Activated CD8-positive, alpha-beta memory T cell treated with anti-CD3 and anti-CD28 coated beads for 36 hours (primary cell): ENCODE measurements at regions not wholly inside any gene's neighbourhood (a gene's known extent, or its start where the extent isn't known, plus 50 kb on each side); places are given as distances from the start of the nearest gene placed in this dataset.

Experiments
- CTCF ChIA-PET: fragments of 350-600 bp; sonication (Branson Sonifier 250); formaldehyde crosslinking; loops from one replicate; lab custom pipeline; 2021; ENCODE audit warnings: antibody characterized with exemption; lab: Charles Lee
- POLR2A ChIA-PET: fragments of 350-600 bp; sonication (Branson Sonifier 250); formaldehyde crosslinking; loops from one replicate; lab custom pipeline; 2021; ENCODE audit warnings: antibody characterized with exemption; lab: Charles Lee

DNA sequence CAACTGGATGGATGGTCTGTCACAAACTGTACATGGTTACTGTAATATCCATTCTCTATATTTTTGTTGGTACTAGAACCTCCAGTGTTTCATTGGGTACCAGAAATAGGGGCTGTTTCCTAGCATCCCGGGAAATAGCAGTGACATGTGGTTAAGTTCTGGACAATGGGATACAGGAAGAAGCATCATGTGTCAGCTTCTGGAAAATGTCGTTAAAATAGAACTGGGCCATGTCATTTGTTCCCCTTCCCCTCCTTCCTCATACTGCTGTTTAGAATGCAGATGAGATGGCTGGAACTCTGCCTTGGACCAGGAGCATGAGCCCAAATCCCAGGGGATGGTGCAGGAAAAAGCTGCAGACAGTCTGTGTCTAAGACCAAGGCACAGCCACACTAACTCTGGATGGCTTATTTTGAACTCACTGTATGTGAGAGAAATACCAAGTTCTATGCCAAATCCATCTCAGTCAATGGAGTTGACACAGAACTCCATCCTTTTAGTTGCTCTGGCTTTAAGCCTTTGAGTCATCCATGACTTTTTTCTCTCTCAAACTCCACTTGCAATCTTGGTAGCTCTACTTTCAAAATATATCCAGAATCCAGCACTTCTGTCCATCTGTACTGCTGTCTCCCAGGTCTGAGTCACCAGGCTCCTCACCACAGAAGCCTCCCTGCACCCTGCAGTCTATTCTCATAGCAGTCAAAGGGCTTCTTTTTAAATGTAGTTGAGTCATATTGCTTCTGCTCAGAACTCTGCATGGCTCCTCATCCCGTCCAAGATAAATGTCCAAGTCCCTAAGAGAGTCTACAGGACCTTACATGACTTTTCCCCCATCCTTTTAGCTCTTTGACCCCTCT is 184.2 kb downstream of the NSG2 start:
- ChIA-PET CTCF (no interaction called here), POLR2A (no interaction called here)

DNA sequence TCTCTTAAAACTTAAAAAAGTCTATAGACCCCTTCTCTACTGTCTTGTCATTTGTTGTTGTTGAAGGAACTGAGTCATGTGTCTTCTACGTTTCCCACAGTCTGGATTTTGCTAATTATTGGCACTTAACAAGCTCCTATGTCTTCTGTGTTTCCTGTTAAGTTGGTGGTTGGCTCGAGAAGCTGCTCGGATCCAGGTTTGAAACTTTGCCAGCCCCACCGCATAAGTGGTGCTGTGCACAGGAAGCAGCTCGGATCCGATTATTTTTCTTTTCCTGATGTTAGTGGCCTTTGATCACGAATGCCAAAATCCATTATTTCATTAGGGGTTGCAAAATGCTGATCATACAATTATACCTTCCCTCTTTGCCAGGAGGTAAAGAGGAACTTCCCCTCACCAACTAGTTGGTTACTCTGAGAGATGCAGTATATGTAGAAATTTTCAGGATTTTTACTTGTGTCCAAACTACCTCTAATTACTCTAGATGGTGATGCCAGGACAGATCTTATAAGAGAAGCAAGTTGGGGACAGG is 186.5 kb downstream of the NSG2 start:
- POLR2A ChIA-PET: no interaction called here
- CTCF ChIA-PET: no interaction called here

GRCh38 chr5:174234388-174234787 is 188.9 kb downstream of the NSG2 start:
- ChIA-PET CTCF (no interaction called here), POLR2A (no interaction called here)

DNA sequence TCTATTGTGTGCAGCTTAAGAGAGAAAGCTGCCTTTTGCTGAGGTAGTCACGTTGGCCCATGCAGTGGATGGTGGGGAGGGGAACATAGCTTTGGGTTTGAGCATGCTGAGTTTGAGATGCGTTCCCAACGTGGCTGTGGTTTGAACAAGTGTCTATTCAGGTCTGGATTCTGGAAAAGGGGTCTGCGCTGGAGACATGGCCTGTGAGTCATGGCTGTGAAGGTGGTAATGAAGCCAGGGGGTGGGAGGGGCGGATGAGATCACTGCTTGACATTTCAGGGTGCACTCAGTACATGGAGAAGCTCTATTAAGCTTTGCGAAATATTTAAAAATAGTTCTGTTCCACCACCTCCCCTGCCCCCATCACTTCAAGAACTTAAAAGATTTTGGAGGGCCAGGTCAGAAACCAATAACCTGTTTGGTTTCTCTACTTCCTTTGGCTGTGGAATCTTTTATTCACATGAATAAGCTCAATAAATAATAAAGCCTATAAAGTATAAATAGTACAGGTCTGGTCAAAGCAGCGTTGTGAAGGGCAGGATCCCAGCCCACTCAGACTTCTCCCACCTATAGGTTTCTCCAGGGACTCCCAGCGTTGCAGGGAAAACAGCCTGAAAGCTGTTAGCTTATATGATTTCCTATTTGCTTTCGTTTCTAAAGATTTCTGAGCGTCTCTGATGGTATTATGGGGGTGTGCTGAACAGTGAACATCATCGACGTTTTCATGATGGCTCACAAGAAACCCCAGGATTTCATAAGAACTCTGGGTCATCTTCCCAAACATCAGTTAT is 189.9 kb downstream of the NSG2 start:
- POLR2A ChIA-PET: no interaction called here

DNA sequence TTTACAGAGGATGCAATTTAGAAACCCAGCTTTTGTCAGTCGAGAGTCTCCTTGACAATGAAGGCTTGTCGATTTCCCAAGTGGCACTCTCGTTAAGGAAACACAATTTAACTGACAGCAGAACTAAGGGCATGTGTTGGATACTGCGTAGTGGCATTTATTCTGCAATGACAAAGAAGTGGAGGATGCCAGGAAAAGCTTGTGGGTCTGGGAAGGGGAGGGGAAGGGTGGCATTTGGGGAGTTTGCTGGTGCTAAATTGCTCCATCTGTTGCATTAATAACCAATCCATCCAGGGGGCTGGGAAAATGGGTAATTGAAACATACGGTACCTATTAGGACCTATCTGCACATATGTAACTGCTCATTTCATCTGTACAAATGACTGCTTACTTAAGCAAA is 190.6 kb downstream of the NSG2 start:
- POLR2A ChIA-PET: no interaction called here
- CTCF ChIA-PET: no interaction called here

More for the DNA sequence above, 189.9 kb downstream of the NSG2 start:
- CTCF ChIA-PET: no interaction called here

- POLR2A ChIA-PET: no interaction called here
- CTCF ChIA-PET: no interaction called here
Measured at GRCh38 chr5:174239718-174240117, 194.2 kb downstream of the NSG2 start.

DNA sequence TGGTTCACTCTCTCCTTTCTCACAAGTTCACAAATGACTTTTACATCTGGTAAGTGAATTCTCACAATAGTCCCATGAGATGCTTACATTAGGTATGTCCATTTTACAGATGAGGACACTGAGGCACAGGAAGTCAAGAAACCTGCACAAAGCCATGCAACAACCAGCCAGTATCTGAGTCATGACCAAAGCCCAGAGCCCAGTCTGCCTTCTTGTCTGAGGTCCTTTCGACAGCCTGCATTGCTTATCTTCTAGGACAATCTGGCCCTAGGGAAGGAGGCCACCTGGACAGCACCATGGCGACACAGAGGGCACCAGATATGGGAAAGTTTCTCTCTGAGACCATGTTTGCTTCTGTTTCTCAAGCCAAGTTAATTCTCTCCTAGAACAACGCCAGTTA is 197.1 kb downstream of the NSG2 start:
- POLR2A ChIA-PET: no interaction called here
- CTCF ChIA-PET: no interaction called here

GRCh38 chr5:174243904-174244303 is 198.4 kb downstream of the NSG2 start:
- CTCF ChIA-PET: no interaction called here
- POLR2A ChIA-PET: no interaction called here

DNA sequence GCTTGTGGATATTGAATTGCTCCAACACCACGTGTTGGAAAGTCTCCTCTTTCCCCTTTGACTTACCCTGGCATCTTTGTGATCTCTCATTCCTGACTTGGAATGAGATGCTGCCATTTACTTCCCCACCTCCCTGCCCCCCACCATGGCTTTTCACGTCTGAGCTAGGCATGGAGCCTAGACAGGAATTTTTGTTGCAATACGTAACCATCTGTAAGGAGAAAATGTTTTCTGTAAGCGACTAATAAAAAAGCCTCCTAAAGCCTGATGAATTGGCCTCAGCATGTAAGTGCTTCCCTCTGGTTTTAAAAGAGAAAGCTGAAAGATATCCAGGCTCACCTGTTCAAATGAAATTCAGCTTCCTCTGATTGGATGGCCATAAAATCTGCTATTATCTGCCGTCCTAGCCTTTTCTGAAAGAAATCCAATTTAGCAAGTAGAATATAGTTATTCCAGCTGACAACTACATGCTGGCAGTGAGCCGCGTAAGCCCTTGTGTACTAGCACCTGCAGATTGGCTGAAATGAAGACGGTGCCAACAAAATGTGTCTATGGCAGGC is 200.1 kb downstream of the NSG2 start:
- CTCF ChIA-PET: interaction anchor here (0.6 kb wide), 2 partner anchors 24 to 373 kb away, joined by 3 to 4 read pairs; no protein-coding TSS in a partner anchor
- POLR2A ChIA-PET: no interaction called here

- POLR2A ChIA-PET: no interaction called here
- CTCF ChIA-PET: interaction anchor here (0.7 kb wide), 1 partner anchor 1645 kb away, joined by 3 read pairs; no protein-coding TSS in a partner anchor
Measured at GRCh38 chr5:174246743-174247142, 201.2 kb downstream of the NSG2 start.

DNA sequence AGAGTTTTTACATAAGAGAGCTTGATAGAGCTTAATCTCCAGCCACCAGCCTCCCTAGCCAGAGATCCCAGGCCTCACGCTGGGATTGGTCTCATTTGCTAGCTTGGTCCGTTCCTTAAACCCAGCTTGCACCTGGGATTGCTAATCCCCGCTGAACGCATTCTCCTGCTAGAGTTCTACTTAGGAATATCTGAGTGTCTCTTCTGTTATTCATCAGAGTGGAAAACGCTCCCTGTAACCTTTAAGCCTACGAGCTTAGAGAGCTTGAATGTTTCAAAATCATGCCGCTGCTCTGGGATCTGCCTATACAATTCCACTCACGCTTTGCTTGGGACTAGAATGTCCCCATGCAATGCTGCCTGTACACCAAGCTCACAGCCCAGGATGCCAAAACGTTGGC is 201.8 kb downstream of the NSG2 start:
- CTCF ChIA-PET: no interaction called here
- POLR2A ChIA-PET: no interaction called here

GRCh38 chr5:174251305-174252000 is 205.9 kb downstream of the NSG2 start:
- CTCF ChIA-PET: no interaction called here
- POLR2A ChIA-PET: no interaction called here

DNA sequence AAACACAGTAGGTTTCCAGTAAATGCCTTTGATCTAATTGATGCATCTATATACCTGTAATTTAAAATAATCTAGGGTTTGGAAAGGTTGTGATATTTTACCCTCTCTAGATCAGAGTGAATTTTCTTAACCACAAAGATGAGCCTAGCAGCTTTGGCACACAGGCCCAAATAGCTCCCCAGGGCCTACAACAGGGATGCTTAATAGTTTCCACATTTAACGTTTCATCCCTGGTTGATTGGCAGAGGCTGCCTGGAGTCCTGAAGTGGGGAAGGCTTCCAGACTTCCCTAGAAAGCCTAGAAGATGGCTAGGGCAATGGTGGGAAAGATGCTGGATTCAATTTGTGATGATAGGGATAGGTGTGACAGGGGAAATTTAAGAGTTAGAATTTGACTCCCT is 206.6 kb downstream of the NSG2 start:
- CTCF ChIA-PET: no interaction called here
- POLR2A ChIA-PET: no interaction called here

DNA sequence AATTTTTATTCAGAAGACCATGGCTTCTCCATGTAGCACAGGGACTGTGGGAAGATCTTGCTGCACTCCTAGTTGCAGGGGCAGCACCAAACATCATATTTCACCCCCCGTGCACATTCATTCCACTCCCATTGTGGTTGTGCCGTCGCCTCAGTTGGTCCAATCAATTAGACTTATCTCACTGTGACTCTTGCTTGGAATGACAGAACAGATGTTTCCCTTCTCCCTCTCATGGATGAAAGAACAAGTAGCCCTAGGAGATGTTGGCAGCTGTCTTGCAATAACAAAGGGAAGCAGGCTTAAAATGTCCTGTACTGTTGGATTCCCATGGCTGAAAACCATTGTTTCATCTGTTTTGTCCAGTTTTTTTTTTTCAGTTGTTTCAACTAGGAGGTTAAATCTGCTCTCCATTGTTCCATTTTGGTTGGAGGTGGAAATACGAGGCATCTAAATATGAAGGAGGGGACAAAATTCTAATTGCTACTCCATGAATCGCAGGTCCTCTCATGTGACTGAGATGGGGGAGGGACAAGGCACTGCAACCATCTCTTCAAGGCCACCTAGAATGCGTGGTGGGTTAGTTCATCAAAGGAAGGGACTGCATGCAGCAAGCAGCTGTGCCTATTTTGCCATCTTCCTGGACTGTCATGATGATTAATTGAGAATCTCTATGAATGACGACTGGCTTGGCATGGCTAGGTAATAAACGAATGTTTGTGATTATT is 214.4 kb downstream of the NSG2 start:
- ChIA-PET CTCF (no interaction called here), POLR2A (no interaction called here)

DNA sequence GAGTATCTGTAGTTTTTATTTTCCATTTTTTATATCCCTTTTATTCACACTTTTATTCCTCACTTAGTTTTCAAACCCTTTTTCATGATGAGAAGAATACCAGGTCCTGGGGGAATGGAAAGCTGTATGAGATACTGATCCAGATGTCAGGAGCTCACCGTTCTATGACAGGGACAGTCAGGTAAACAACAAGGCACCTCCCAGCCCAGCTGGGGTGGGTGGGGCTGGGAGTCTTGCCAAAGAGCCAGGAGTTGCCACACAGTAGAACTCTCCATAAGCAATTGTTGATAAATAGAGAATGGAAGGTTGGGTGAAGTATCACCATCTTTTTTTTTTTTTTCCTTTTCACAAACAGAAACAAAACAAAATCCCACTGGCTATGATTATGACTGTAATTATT is 225.8 kb downstream of the NSG2 start:
- POLR2A ChIA-PET: no interaction called here
- CTCF ChIA-PET: no interaction called here

DNA sequence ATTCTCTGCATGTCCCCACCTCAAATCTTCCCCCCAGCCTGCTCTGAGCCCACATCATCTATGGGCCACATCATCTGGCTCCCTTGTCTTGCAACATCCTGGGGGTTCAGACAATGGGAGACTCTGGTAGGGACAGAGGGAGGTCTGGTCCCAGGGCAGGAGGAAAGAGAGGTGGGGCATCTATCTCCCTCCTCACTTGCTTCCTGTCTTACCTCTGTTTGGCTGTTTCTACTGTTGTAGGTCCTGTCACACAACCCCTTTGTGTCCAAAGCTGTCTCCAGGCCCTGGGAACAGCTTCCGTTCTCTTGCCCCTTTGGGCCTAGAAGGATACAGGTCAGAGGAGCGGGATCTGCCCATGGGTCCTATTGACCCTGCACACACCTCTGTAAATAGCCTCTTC is 227.2 kb downstream of the NSG2 start:
- POLR2A ChIA-PET: no interaction called here
- CTCF ChIA-PET: no interaction called here

GRCh38 chr5:174273325-174273724 is 227.8 kb downstream of the NSG2 start:
- ChIA-PET CTCF (no interaction called here), POLR2A (no interaction called here)

- ChIA-PET POLR2A (no interaction called here), CTCF (interaction anchor here (0.6 kb wide), 1 partner anchor 28 kb away, joined by 4 read pairs; no protein-coding TSS in a partner anchor)
Measured at GRCh38 chr5:174275959-174276358, 230.5 kb downstream of the NSG2 start.
